Testis (tissue), 2 donors: ENCODE measurements at regions not wholly inside any gene's neighbourhood (a gene's known extent, or its start where the extent isn't known, plus 50 kb on each side); places are given as distances from the start of the nearest gene placed in this dataset.

Experiments
- CTCF ChIP-seq, 3 experiments: fragments of 450-650 bp in 2 of 3; fragments of 200-600 bp in 1 of 3; sonication (generic) in 1 of 3; IDR thresholded peaks; one replicate each; pipeline ENCODE4 v1.5.1; 2016 to 2019; ENCODE audit warnings: antibody characterized with exemption in 3 of 3, mild to moderate bottlenecking in 2 of 3, moderate library complexity in 1 of 3
- POLR2A ChIP-seq: fragments of 450-650 bp; IDR thresholded peaks from one replicate; pipeline ENCODE4 v1.6.1; 2017; ENCODE audit warnings: antibody characterized with exemption, mild to moderate bottlenecking, moderate library complexity

GRCh38 chr1:60833173-60833572 lies 249.2 kb upstream of the NFIA start:
- TF ChIP-seq CTCF (IDR thresholded peaks at IDR 0.05) (no peak), POLR2A (no peak)
